GM12878 (cell line): ENCODE measurements at regions not wholly inside any gene's neighbourhood (a gene's known extent, or its start where the extent isn't known, plus 50 kb on each side); places are given as distances from the start of the nearest gene placed in this dataset.

ENCODE experiments used
- ATAC-seq: fragments of 200-7000 bp; cut with Tn5 transposase; 3 replicates; pipeline ENCODE4 v1.9.1; 2020; ENCODE audit warnings: mild to moderate bottlenecking, moderate library complexity
- BruUV-seq: library from RNA; stranded (reverse); fragments of 400-500 nt; replicated peaks from 2 replicates; lab custom pipeline; 2021; lab: Mats Ljungman, UMichigan
- CTCF ChIA-PET: fragments of 300-600 bp; sonication (Branson Sonifier 250); formaldehyde crosslinking; extraction: SDS; loops from one replicate; lab custom pipeline; 2021; ENCODE audit warnings: inconsistent platforms; lab: Yijun Ruan, JAX
- POLR2A ChIA-PET: fragments of 350-600 bp; formaldehyde crosslinking; extraction: SDS; loops from one replicate; lab custom pipeline; 2021; ENCODE audit warnings: inconsistent platforms; lab: Charles Lee
- RAD21 ChIA-PET: fragments of 300-600 bp; sonication (Branson Sonifier 250); formaldehyde crosslinking; loops from one replicate; lab custom pipeline; 2023; ENCODE audit warnings: antibody characterized with exemption; ENCODE audit not compliant: unreplicated experiment; lab: Charles Lee
- SMC1A ChIA-PET: fragments of 300-600 bp; sonication (Branson Sonifier 250); formaldehyde crosslinking; loops from one replicate; lab custom pipeline; 2023; ENCODE audit not compliant: unreplicated experiment, uncharacterized antibody; lab: Charles Lee
- DNase-seq: peaks from one replicate; pipeline ENCODE4 v3.0.0-alpha.2; 2011; ENCODE audit warnings: low read depth, low spot score
- FAIRE-seq: peaks from 3 replicates; lab custom pipeline; 2011; peaks lifted over from hg19 to GRCh38; lab: Jason Lieb, UNC
- H2AFZ ChIP-seq: 2 replicates; pipeline ENCODE4 v1.6.0; 2011; ENCODE audit warnings: low read depth, low read length, control low read depth; ENCODE audit not compliant: control insufficient read depth
- H3K27ac ChIP-seq: 2 replicates; pipeline ENCODE4 v1.5.1; 2011; ENCODE audit warnings: control low read depth; ENCODE audit not compliant: control insufficient read depth, insufficient read depth
- H3K27me3 ChIP-seq, 2 experiments: replicated peaks in 1 of 2; 2 replicates each; pipeline versions ENCODE4 v1.6.0 to v1.6.1; 2011; ENCODE audit warnings: low read length in 1 of 2; ENCODE audit not compliant: control insufficient read depth in 2 of 2, insufficient read depth in 2 of 2
- H3K36me3 ChIP-seq, 2 experiments: 2 replicates each; pipeline ENCODE4 v1.5.1; 2011; ENCODE audit warnings: low read length in 1 of 2; ENCODE audit not compliant: control insufficient read depth in 2 of 2, insufficient read depth in 2 of 2
- H3K4me1 ChIP-seq: 2 replicates; pipeline ENCODE4 v1.6.1; 2011; ENCODE audit warnings: mild to moderate bottlenecking, low read length, moderate library complexity, mixed read lengths; ENCODE audit not compliant: control insufficient read depth, insufficient read depth
- H3K4me2 ChIP-seq: 2 replicates; pipeline ENCODE4 v1.6.0; 2011; ENCODE audit warnings: control low read depth; ENCODE audit not compliant: control insufficient read depth, insufficient read depth
- H3K4me3 ChIP-seq: fragments of 200-600 bp; sonication (generic); 2 replicates; pipeline ENCODE4 v1.5.1; 2016
- H3K79me2 ChIP-seq: 2 replicates; pipeline ENCODE4 v1.6.0; 2011; ENCODE audit warnings: low read length; ENCODE audit not compliant: control insufficient read depth, insufficient read depth
- H3K9ac ChIP-seq: 2 replicates; pipeline ENCODE4 v1.8.0; 2011; ENCODE audit warnings: low read length, control low read depth, mixed read lengths; ENCODE audit not compliant: control insufficient read depth, insufficient read depth
- H3K9me3 ChIP-seq: replicated peaks from 3 replicates; pipeline ENCODE4 v1.5.1; 2011; ENCODE audit warnings: mild to moderate bottlenecking, low read length; ENCODE audit not compliant: control insufficient read depth, insufficient read depth
- H4K20me1 ChIP-seq: 2 replicates; pipeline ENCODE4 v1.6.0; 2011; ENCODE audit not compliant: control insufficient read depth, insufficient read depth
- ATF7 ChIP-seq: fragments of 450-650 bp; IDR thresholded peaks from 2 replicates; pipeline ENCODE4 v1.6.1; 2016; ENCODE audit warnings: low read depth, mild to moderate bottlenecking
- DPF2 ChIP-seq: fragments of 450-650 bp; IDR thresholded peaks from 2 replicates; pipeline ENCODE4 v1.6.1; 2017; ENCODE audit warnings: mild to moderate bottlenecking
- HDGF ChIP-seq: fragments of 450-650 bp; IDR thresholded peaks from 2 replicates; pipeline ENCODE4 v1.6.1; 2016; ENCODE audit warnings: antibody characterized with exemption
- IKZF2 ChIP-seq, 2 experiments: fragments of 450-650 bp; IDR thresholded peaks; 2 replicates each; pipeline ENCODE4 v1.6.1; 2017; ENCODE audit warnings: mild to moderate bottlenecking in 2 of 2, moderate library complexity in 2 of 2
- KDM1A ChIP-seq: fragments of 200-600 bp; sonication (generic); IDR thresholded peaks from 2 replicates; pipeline ENCODE4 v1.6.1; 2016; ENCODE audit warnings: borderline replicate concordance
- MAX ChIP-seq: IDR thresholded peaks from 2 replicates; pipeline ENCODE4 v1.6.1; 2012; ENCODE audit warnings: low read depth, low read length, improper control_type of control experiment
- MXI1 ChIP-seq: fragments of 150-350 bp; IDR thresholded peaks from 2 replicates; pipeline ENCODE4 v1.6.1; 2011; ENCODE audit warnings: low read depth, mild to moderate bottlenecking, inconsistent platforms, low read length, improper control_type of control experiment
- PAX5 ChIP-seq: IDR thresholded peaks from 2 replicates; pipeline ENCODE4 v1.6.1; 2011; ENCODE audit warnings: low read depth, low read length, borderline replicate concordance
- SIX5 ChIP-seq: IDR thresholded peaks from 2 replicates; pipeline ENCODE4 v1.6.1; 2011; ENCODE audit warnings: mild to moderate bottlenecking, low read depth, low read length, moderate library complexity; ENCODE audit not compliant: severe bottlenecking
- SRF ChIP-seq, 2 experiments: IDR thresholded peaks; 2 replicates each; pipeline ENCODE4 v1.6.1; 2011; ENCODE audit warnings: low read depth in 2 of 2, low read length in 2 of 2, mild to moderate bottlenecking in 1 of 2, moderate library complexity in 1 of 2
- TAF1 ChIP-seq: IDR thresholded peaks from 2 replicates; pipeline ENCODE4 v1.6.1; 2011; ENCODE audit warnings: mild to moderate bottlenecking, low read depth, low read length, borderline replicate concordance
- ZNF687 ChIP-seq: fragments of 450-650 bp; IDR thresholded peaks from 2 replicates; pipeline ENCODE4 v1.6.1; 2017; ENCODE audit warnings: mild to moderate bottlenecking, moderate library complexity
- ZSCAN29 ChIP-seq: fragments of 450-650 bp; IDR thresholded peaks from 2 replicates; pipeline ENCODE4 v1.6.1; 2017; ENCODE audit warnings: mild to moderate bottlenecking, moderate library complexity
- WGBS: methylation state at CpG from one replicate; pipeline ENCODE4 v1.1.6; 2016; ENCODE audit warnings: low lambda C conversion rate; ENCODE audit not compliant: insufficient replicate concordance, insufficient coverage; ENCODE audit errors: missing lambda C conversion rate; 5-methylcytosine and 5-hydroxymethylcytosine counted together
- in situ Hi-C: fragments of 300-500 bp; cut with MboI; formaldehyde crosslinking; loops from 9 replicates; pipeline ENCODE4 v1.14.3; 2018; ENCODE audit warnings: mixed read lengths
- intact Hi-C: fragments of 100-400 bp; cut with micrococcal nuclease; formaldehyde crosslinking; loops from one replicate; pipeline ENCODE4 v1.14.2; 2022; ENCODE audit not compliant: unreplicated experiment
- TF ChIP-seq, protein P1 (sequence below), 3 experiments: IDR thresholded peaks in 2 of 3; conservative IDR thresholded peaks in 1 of 3; 2 replicates each; pipeline ENCODE4 v1.5.1; 2011; ENCODE audit warnings: low read depth in 3 of 3, low read length in 3 of 3, mild to moderate bottlenecking in 3 of 3, control low read depth in 2 of 3, moderate library complexity in 2 of 3, inconsistent platforms in 1 of 3, mixed read lengths in 1 of 3; ENCODE audit not compliant: control insufficient read depth in 2 of 3, insufficient read depth in 1 of 3; ENCODE audit errors: extremely low read depth in 1 of 3
- TF ChIP-seq, protein P2 (sequence below): IDR thresholded peaks from 2 replicates; pipeline ENCODE4 v1.6.1; 2012; ENCODE audit warnings: improper control_type of control experiment, low read depth, low read length; ENCODE audit not compliant: insufficient replicate concordance

GRCh38 chr11:25938952-25939351 is 393.0 kb upstream of the ANO3 start:
- SMC1A ChIA-PET, result no interaction called here
- no peak for FAIRE-seq
- Histone ChIP-seq H3K4me1 (no peaks in the 10 kb centered on the region), H3K9me3 (no peaks in the 10 kb centered on the region), H3K27me3 (no peaks in the 10 kb centered on the region), H3K36me3 (no peaks in the 10 kb centered on the region), H4K20me1 (no peaks in the 10 kb centered on the region), H2AFZ (no peak overlapping the region), H3K9ac (no peak overlapping the region), H3K27ac (no peak overlapping the region), H3K79me2 (no peaks in the 10 kb centered on the region), H3K4me3 (no peak overlapping the region), H3K4me2 (no peak overlapping the region)
- WGBS, result 27% methylated on average over 1 of the region's 1 CpG
- no peak for ATAC-seq
- RAD21 ChIA-PET, result no interaction called here
- BruUV-seq, result no TSS peak
- in situ Hi-C loops (no loop called here), intact Hi-C loops (no loop called here)
- CTCF ChIA-PET, result no interaction called here
- POLR2A ChIA-PET, result no interaction called here
- no peak for DNase-seq
- no peak for TF ChIP-seq MAX
- no peak for TF ChIP-seq ATF7
- TF ChIP-seq PAX5, result no peak
- TF ChIP-seq, protein P1, sequence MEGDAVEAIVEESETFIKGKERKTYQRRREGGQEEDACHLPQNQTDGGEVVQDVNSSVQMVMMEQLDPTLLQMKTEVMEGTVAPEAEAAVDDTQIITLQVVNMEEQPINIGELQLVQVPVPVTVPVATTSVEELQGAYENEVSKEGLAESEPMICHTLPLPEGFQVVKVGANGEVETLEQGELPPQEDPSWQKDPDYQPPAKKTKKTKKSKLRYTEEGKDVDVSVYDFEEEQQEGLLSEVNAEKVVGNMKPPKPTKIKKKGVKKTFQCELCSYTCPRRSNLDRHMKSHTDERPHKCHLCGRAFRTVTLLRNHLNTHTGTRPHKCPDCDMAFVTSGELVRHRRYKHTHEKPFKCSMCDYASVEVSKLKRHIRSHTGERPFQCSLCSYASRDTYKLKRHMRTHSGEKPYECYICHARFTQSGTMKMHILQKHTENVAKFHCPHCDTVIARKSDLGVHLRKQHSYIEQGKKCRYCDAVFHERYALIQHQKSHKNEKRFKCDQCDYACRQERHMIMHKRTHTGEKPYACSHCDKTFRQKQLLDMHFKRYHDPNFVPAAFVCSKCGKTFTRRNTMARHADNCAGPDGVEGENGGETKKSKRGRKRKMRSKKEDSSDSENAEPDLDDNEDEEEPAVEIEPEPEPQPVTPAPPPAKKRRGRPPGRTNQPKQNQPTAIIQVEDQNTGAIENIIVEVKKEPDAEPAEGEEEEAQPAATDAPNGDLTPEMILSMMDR (IDR thresholded peaks at IDR 0.05 in 2 of 3, conservative IDR thresholded peaks at IDR 0.05 in 1 of 3; ENCODE audit: control insufficient read depth in 2 of 3, extremely low read depth in 1 of 3, insufficient read depth in 1 of 3, low read depth in 3 of 3, low read length in 3 of 3), result no peak
- TF ChIP-seq ZSCAN29, result no peak
- TF ChIP-seq, protein P2, sequence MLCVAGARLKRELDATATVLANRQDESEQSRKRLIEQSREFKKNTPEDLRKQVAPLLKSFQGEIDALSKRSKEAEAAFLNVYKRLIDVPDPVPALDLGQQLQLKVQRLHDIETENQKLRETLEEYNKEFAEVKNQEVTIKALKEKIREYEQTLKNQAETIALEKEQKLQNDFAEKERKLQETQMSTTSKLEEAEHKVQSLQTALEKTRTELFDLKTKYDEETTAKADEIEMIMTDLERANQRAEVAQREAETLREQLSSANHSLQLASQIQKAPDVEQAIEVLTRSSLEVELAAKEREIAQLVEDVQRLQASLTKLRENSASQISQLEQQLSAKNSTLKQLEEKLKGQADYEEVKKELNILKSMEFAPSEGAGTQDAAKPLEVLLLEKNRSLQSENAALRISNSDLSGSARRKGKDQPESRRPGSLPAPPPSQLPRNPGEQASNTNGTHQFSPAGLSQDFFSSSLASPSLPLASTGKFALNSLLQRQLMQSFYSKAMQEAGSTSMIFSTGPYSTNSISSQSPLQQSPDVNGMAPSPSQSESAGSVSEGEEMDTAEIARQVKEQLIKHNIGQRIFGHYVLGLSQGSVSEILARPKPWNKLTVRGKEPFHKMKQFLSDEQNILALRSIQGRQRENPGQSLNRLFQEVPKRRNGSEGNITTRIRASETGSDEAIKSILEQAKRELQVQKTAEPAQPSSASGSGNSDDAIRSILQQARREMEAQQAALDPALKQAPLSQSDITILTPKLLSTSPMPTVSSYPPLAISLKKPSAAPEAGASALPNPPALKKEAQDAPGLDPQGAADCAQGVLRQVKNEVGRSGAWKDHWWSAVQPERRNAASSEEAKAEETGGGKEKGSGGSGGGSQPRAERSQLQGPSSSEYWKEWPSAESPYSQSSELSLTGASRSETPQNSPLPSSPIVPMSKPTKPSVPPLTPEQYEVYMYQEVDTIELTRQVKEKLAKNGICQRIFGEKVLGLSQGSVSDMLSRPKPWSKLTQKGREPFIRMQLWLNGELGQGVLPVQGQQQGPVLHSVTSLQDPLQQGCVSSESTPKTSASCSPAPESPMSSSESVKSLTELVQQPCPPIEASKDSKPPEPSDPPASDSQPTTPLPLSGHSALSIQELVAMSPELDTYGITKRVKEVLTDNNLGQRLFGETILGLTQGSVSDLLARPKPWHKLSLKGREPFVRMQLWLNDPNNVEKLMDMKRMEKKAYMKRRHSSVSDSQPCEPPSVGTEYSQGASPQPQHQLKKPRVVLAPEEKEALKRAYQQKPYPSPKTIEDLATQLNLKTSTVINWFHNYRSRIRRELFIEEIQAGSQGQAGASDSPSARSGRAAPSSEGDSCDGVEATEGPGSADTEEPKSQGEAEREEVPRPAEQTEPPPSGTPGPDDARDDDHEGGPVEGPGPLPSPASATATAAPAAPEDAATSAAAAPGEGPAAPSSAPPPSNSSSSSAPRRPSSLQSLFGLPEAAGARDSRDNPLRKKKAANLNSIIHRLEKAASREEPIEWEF, result no peak
- no peak for TF ChIP-seq MXI1
- TF ChIP-seq KDM1A, result no peak
- no peak for TF ChIP-seq HDGF
- TF ChIP-seq ZNF687, result no peak
- TF ChIP-seq DPF2, result no peak
- TF ChIP-seq IKZF2 (IDR thresholded peaks at IDR 0.05), result no peak
- TF ChIP-seq SRF (IDR thresholded peaks at IDR 0.05; ENCODE audit: low read depth in 2 of 2, low read length in 2 of 2), result no peak
- no peak for TF ChIP-seq SIX5
- TF ChIP-seq TAF1, result no peak
